Mesendoderm (in vitro differentiated cells): ENCODE measurements at regions not wholly inside any gene's neighbourhood (a gene's known extent, or its start where the extent isn't known, plus 50 kb on each side); places are given as distances from the start of the nearest gene placed in this dataset.

ENCODE experiments used
- DNase-seq: peaks from one replicate; pipeline ENCODE4 v3.0.0; 2013
- H2AK5ac ChIP-seq: 2 replicates; pipeline ENCODE4 v1.6.1; 2013; ENCODE audit warnings: low read length, inconsistent platforms
- H2BK120ac ChIP-seq: 2 replicates; pipeline ENCODE4 v1.6.1; 2013; ENCODE audit warnings: low read depth, mild to moderate bottlenecking, low read length, moderate library complexity, mixed read lengths
- H2BK15ac ChIP-seq: replicated peaks from 2 replicates; pipeline ENCODE4 v1.6.1; 2013; ENCODE audit warnings: low read depth, mild to moderate bottlenecking, moderate library complexity
- H2BK5ac ChIP-seq: 2 replicates; pipeline ENCODE4 v1.6.1; 2013; ENCODE audit warnings: low read length, inconsistent platforms
- H3K18ac ChIP-seq: 2 replicates; pipeline ENCODE4 v1.6.1; 2013; ENCODE audit warnings: mild to moderate bottlenecking, low read length, mixed read lengths
- H3K23ac ChIP-seq: one replicate; pipeline ENCODE4 v1.6.1; 2013; ENCODE audit warnings: low read length
- H3K27ac ChIP-seq: 2 replicates; pipeline ENCODE4 v1.5.1; 2013; ENCODE audit warnings: low read depth, mild to moderate bottlenecking, inconsistent platforms, low read length, moderate library complexity
- H3K27me3 ChIP-seq: 2 replicates; pipeline ENCODE4 v1.6.1; 2013; ENCODE audit warnings: low read length, control low read depth, mild to moderate bottlenecking, inconsistent platforms; ENCODE audit not compliant: insufficient read depth, poor library complexity
- H3K36me3 ChIP-seq: 2 replicates; pipeline ENCODE4 v1.6.1; 2013; ENCODE audit warnings: low read length, inconsistent platforms; ENCODE audit not compliant: control insufficient read depth, insufficient read depth
- H3K4ac ChIP-seq: one replicate; pipeline ENCODE4 v1.6.1; 2013; ENCODE audit warnings: low read depth, mild to moderate bottlenecking, low read length, moderate library complexity
- H3K4me1 ChIP-seq: 2 replicates; pipeline ENCODE4 v1.6.1; 2013; ENCODE audit warnings: low read depth, low read length, inconsistent platforms; ENCODE audit not compliant: control insufficient read depth
- H3K4me2 ChIP-seq: 2 replicates; pipeline ENCODE4 v1.6.1; 2013; ENCODE audit warnings: low read length
- H3K4me3 ChIP-seq: 2 replicates; pipeline ENCODE4 v1.5.1; 2013; ENCODE audit warnings: mild to moderate bottlenecking, low read length
- H3K56ac ChIP-seq: one replicate; pipeline ENCODE4 v1.6.1; 2013; ENCODE audit warnings: low read length
- H3K79me1 ChIP-seq: 2 replicates; pipeline ENCODE4 v1.6.1; 2013; ENCODE audit warnings: low read length, inconsistent platforms
- H3K79me2 ChIP-seq: 2 replicates; pipeline ENCODE4 v1.6.1; 2013; ENCODE audit warnings: mild to moderate bottlenecking, low read length; ENCODE audit not compliant: control insufficient read depth, insufficient read depth
- H3K9ac ChIP-seq: 2 replicates; pipeline ENCODE4 v1.6.1; 2013; ENCODE audit warnings: low read length, inconsistent platforms
- H4K5ac ChIP-seq: one replicate; pipeline ENCODE4 v1.6.1; 2013; ENCODE audit warnings: low read length
- H4K8ac ChIP-seq: one replicate; pipeline ENCODE4 v1.6.1; 2013; ENCODE audit warnings: low read depth, mild to moderate bottlenecking, control low read depth, low read length, moderate library complexity
- WGBS: extraction: QIAGEN DNeasy Blood & Tissue Kit; methylation state at CpG from one replicate; pipeline ENCODE4 v1.1.7; 2013; ENCODE audit warnings: low lambda C conversion rate, missing lambda C conversion rate; ENCODE audit not compliant: insufficient coverage; ENCODE audit errors: extremely low coverage; 5-methylcytosine and 5-hydroxymethylcytosine counted together

- H3K56ac ChIP-seq: no peak overlapping the region
- no peaks in the 10 kb centered on the region for H3K36me3 ChIP-seq
- H3K4me1 ChIP-seq: no peaks in the 10 kb centered on the region
- H3K27ac ChIP-seq: no peak overlapping the region
- H3K23ac ChIP-seq: no peak overlapping the region
- no peak overlapping the region for H3K9ac ChIP-seq
- no peaks in the 10 kb centered on the region for H3K79me2 ChIP-seq
- no peak overlapping the region for H3K4me3 ChIP-seq
- no peak overlapping the region for H4K8ac ChIP-seq
- no CpG with 5 or more reads among the region's 5 CpGs for WGBS
- DNase-seq: no peak
- H3K18ac ChIP-seq: no peak overlapping the region
- no peaks in the 10 kb centered on the region for H3K79me1 ChIP-seq
- no peak overlapping the region for H4K5ac ChIP-seq
- H2BK15ac ChIP-seq: no peak overlapping the region
- H3K4me2 ChIP-seq: no peak overlapping the region
- H3K4ac ChIP-seq: no peak overlapping the region
- H2BK120ac ChIP-seq: no peak overlapping the region
- H3K27me3 ChIP-seq: no peaks in the 10 kb centered on the region
- H2AK5ac ChIP-seq: no peak overlapping the region
- H2BK5ac ChIP-seq: no peak overlapping the region
Measured at GRCh38 chr21:35607406-35607805, 452.9 kb downstream of the SETD4 start.

DNA sequence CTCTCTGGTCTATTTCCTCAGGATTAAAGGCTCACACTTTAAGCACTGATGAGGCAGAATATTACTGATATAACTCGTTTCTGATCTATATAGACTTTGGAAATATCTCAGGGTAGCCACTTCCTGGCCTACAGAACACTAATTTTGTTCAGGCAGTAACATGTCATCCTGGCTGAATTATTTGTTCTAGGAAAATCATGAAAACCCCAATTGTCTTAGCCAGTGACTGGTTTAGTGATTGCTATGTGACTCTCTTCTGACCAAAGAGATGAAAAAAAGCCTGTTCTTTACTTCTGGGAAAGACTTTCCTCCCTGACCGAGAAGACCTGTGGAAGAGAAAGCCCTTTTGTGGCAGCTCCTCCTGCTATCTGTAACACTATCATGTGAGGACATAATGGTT is 453.7 kb downstream of the SETD4 start:
- Histone ChIP-seq H3K79me2 (no peaks in the 10 kb centered on the region), H3K79me1 (no peaks in the 10 kb centered on the region), H3K9ac (no peak overlapping the region), H3K4me1 (no peaks in the 10 kb centered on the region), H2BK15ac (no peak overlapping the region), H3K23ac (no peak overlapping the region), H3K27me3 (no peaks in the 10 kb centered on the region), H3K4ac (no peak overlapping the region), H3K27ac (no peak overlapping the region), H4K5ac (no peak overlapping the region), H3K56ac (no peak overlapping the region), H3K18ac (no peak overlapping the region), H3K36me3 (no peaks in the 10 kb centered on the region), H3K4me3 (no peak overlapping the region), H4K8ac (no peak overlapping the region), H2AK5ac (no peak overlapping the region), H2BK120ac (no peak overlapping the region), H3K4me2 (no peak overlapping the region), H2BK5ac (no peak overlapping the region)
- no peak for DNase-seq
- no CpG with 5 or more reads among the region's 2 CpGs for WGBS

- Histone ChIP-seq H3K4me3 (no peak overlapping the region), H2AK5ac (no peak overlapping the region), H3K27me3 (no peaks in the 10 kb centered on the region), H2BK120ac (no peak overlapping the region), H3K23ac (no peak overlapping the region), H2BK15ac (no peak overlapping the region), H3K79me1 (no peaks in the 10 kb centered on the region), H2BK5ac (no peak overlapping the region), H3K27ac (no peak overlapping the region), H3K36me3 (no peaks in the 10 kb centered on the region), H3K4me1 (no peaks in the 10 kb centered on the region), H3K4ac (no peak overlapping the region), H3K56ac (no peak overlapping the region), H3K18ac (no peak overlapping the region), H4K5ac (no peak overlapping the region), H3K79me2 (no peaks in the 10 kb centered on the region), H3K9ac (no peak overlapping the region), H3K4me2 (no peak overlapping the region), H4K8ac (no peak overlapping the region)
- DNase-seq: no peak
- no CpG with 5 or more reads among the region's 6 CpGs for WGBS
Measured at GRCh38 chr21:35606146-35606545, 454.2 kb downstream of the SETD4 start.

- no peak overlapping the region for H3K4ac ChIP-seq
- H4K8ac ChIP-seq: no peak overlapping the region
- no peak overlapping the region for H3K18ac ChIP-seq
- no peak overlapping the region for H3K56ac ChIP-seq
- H3K36me3 ChIP-seq: no peaks in the 10 kb centered on the region
- H3K9ac ChIP-seq: no peak overlapping the region
- H3K79me2 ChIP-seq: no peaks in the 10 kb centered on the region
- no peak overlapping the region for H2AK5ac ChIP-seq
- DNase-seq: peak; percentile 35
- H4K5ac ChIP-seq: no peak overlapping the region
- no peak overlapping the region for H2BK5ac ChIP-seq
- no peaks in the 10 kb centered on the region for H3K79me1 ChIP-seq
- no peak overlapping the region for H2BK120ac ChIP-seq
- no peaks in the 10 kb centered on the region for H3K4me1 ChIP-seq
- H3K27ac ChIP-seq: no peak overlapping the region
- H3K4me3 ChIP-seq: no peak overlapping the region
- H3K4me2 ChIP-seq: no peak overlapping the region
- H3K23ac ChIP-seq: no peak overlapping the region
- WGBS: no CpG with 5 or more reads among the region's 5 CpGs
- H3K27me3 ChIP-seq: no peaks in the 10 kb centered on the region
- H2BK15ac ChIP-seq: no peak overlapping the region
Measured at GRCh38 chr21:35603494-35603893, 456.8 kb downstream of the SETD4 start.

- H3K4me1 ChIP-seq: no peaks in the 10 kb centered on the region
- no peak for DNase-seq
- H2AK5ac ChIP-seq: no peak overlapping the region
- H3K4me3 ChIP-seq: no peak overlapping the region
- H3K18ac ChIP-seq: no peak overlapping the region
- H4K5ac ChIP-seq: no peak overlapping the region
- no peak overlapping the region for H2BK15ac ChIP-seq
- no peaks in the 10 kb centered on the region for H3K27me3 ChIP-seq
- WGBS: no CpG with 5 or more reads among the region's 7 CpGs
- no peak overlapping the region for H3K4ac ChIP-seq
- no peak overlapping the region for H3K4me2 ChIP-seq
- no peak overlapping the region for H2BK5ac ChIP-seq
- H3K79me2 ChIP-seq: no peaks in the 10 kb centered on the region
- no peak overlapping the region for H4K8ac ChIP-seq
- H3K27ac ChIP-seq: no peak overlapping the region
- H3K79me1 ChIP-seq: no peaks in the 10 kb centered on the region
- H3K9ac ChIP-seq: no peak overlapping the region
- no peak overlapping the region for H3K56ac ChIP-seq
- no peaks in the 10 kb centered on the region for H3K36me3 ChIP-seq
- no peak overlapping the region for H3K23ac ChIP-seq
- no peak overlapping the region for H2BK120ac ChIP-seq
Measured at GRCh38 chr21:35602811-35603362, 457.4 kb downstream of the SETD4 start.

DNA sequence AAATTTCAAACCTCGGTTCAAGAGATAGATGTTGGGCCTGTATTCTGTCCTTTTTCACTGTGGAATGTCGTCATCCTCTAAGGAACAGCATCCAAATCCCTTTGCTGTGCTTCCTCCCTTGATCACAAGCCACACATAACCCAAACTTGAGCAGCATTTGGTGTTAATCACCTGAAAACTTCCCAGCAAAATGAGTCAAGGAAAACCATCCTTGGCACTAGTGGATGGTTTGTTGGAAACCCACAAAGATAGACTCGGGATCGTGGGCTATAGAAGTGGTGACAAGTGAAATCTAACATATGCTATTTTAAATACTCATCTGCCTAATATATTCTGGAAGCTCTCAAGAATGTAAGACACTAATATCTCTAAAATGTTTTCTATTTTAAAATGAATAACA is 459.1 kb downstream of the SETD4 start:
- no peak for DNase-seq
- no peak overlapping the region for H3K4ac ChIP-seq
- H3K18ac ChIP-seq: no peak overlapping the region
- no peak overlapping the region for H3K56ac ChIP-seq
- H3K4me1 ChIP-seq: no peaks in the 10 kb centered on the region
- H3K79me2 ChIP-seq: no peaks in the 10 kb centered on the region
- no peak overlapping the region for H2AK5ac ChIP-seq
- no peak overlapping the region for H3K23ac ChIP-seq
- no peak overlapping the region for H3K4me2 ChIP-seq
- no peak overlapping the region for H2BK15ac ChIP-seq
- no peaks in the 10 kb centered on the region for H3K36me3 ChIP-seq
- H3K27ac ChIP-seq: no peak overlapping the region
- no peak overlapping the region for H3K4me3 ChIP-seq
- H4K8ac ChIP-seq: no peak overlapping the region
- H3K27me3 ChIP-seq: no peaks in the 10 kb centered on the region
- no peak overlapping the region for H3K9ac ChIP-seq
- H2BK120ac ChIP-seq: no peak overlapping the region
- H2BK5ac ChIP-seq: no peak overlapping the region
- no peaks in the 10 kb centered on the region for H3K79me1 ChIP-seq
- H4K5ac ChIP-seq: no peak overlapping the region
- WGBS: no CpG with 5 or more reads among the region's 4 CpGs
